SH-SY5Y (cell line): ENCODE measurements at regions not wholly inside any gene's neighbourhood (a gene's known extent, or its start where the extent isn't known, plus 50 kb on each side); places are given as distances from the start of the nearest gene placed in this dataset.

Source experiments
- GATA2 ChIP-seq: IDR thresholded peaks from 2 replicates; pipeline ENCODE4 v1.6.1; 2011; ENCODE audit warnings: mild to moderate bottlenecking, low read depth, low read length
- GATA3 ChIP-seq: IDR thresholded peaks from 2 replicates; pipeline ENCODE4 v1.6.1; 2011; ENCODE audit warnings: low read depth, mild to moderate bottlenecking, low read length, moderate library complexity

DNA sequence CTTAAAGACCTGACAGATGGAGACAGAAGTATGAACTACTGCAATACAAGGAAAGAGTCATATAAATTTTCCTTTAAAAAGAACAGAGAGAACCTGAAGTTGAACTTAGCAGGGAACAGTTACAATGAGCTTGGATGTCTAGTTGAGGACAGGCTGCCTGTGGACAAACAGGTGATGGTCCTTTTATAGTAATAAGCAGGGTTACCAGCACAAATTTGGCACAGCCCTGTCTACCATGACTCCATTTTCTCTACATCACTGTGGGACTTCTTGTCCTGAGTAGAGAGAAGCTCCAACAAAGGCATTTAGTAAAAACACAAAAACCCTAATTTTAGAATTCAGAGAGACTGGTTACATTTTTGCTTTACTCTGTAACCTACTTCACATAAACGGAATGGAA, 448.1 kb downstream of the PLCL1 start:
- TF ChIP-seq GATA2 = no peak
- TF ChIP-seq GATA3 = no peak
